ENCODE measurements at regions not wholly inside any gene's neighbourhood (a gene's known extent, or its start where the extent isn't known, plus 50 kb on each side); places are given as distances from the start of the nearest gene placed in this dataset.
"Not testable (repeated sequence)": the region's sequence is repeated elsewhere in the genome, so short reads cannot be mapped to it uniquely, and the experiment has no call there.

DNA sequence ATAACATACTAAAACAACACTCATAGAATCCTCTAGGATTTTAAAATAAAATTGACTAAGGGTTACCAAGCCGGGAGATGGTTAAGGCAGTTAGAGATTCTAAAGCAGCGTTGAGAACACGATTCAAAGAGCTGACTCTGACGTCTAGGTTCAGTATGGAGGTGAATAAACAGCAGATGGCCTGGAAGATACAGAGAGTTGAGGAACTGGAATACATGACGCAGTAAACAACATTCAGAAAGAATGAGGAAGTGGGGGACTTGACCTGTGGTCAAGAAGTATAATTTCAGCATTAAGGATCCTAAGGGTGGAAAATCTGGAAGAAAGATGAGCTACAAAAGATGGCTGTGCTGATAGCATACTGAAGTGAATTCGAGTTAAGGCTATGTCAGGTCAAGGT, 172.5 kb upstream of the NBPF9 start:
- not testable (repeated sequence) for H3K27ac ChIP-seq (ENCODE audit: insufficient read depth, low read length, poor library complexity, severe bottlenecking)

DNA sequence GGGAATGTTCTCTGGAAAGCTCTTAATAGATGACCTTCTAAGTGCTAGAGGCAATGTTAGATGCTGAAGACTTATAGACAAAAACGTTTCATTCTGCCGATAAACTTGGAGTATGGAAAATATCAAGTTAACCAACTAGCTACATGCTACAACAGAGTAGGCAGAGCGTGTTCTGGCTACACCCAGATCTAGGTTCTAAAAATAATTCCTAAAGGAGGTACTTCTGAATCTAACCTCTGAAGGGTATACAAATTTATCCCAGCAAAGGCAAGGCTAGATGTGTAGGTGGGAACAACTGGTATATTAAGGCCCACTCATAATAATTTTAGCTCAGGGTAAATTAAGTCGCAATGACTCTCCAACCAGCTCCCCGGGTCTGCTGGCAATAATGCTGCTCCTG, 173.1 kb upstream of the NBPF9 start:
- not testable (repeated sequence) for H3K4me1 ChIP-seq (ENCODE audit: control insufficient read depth, insufficient read depth, low read length, poor library complexity, severe bottlenecking); DNase-seq; ATAC-seq (ENCODE audit: low read depth in 2 of 2); H3K9me3 ChIP-seq (ENCODE audit: control insufficient read depth in 2 of 2, low read length in 2 of 2); H3K4me1 Mint-ChIP-seq; H3K36me3 Mint-ChIP-seq; H3K36me3 ChIP-seq (ENCODE audit: control insufficient read depth, insufficient read depth, low read length); H3K4me3 ChIP-seq (ENCODE audit: low read depth, low read length); H3K27ac Mint-ChIP-seq; H3K4me3 Mint-ChIP-seq; H3K27ac ChIP-seq (ENCODE audit: insufficient read depth, low read length, poor library complexity, severe bottlenecking); H3K27me3 Mint-ChIP-seq; H3K9me3 Mint-ChIP-seq; H3K27me3 ChIP-seq (ENCODE audit: control insufficient read depth, insufficient read depth, low read length)

More for the DNA sequence above, 172.5 kb upstream of the NBPF9 start:
- not testable (repeated sequence) for H3K36me3 ChIP-seq (ENCODE audit: control insufficient read depth, insufficient read depth, low read length); H3K9me3 ChIP-seq (ENCODE audit: control insufficient read depth in 2 of 2, low read length in 2 of 2); H3K27ac Mint-ChIP-seq; DNase-seq; H3K36me3 Mint-ChIP-seq; H3K27me3 Mint-ChIP-seq; ATAC-seq (ENCODE audit: low read depth in 2 of 2); H3K4me1 Mint-ChIP-seq; H3K4me1 ChIP-seq (ENCODE audit: control insufficient read depth, insufficient read depth, low read length, poor library complexity, severe bottlenecking); H3K27me3 ChIP-seq (ENCODE audit: control insufficient read depth, insufficient read depth, low read length); H3K4me3 ChIP-seq (ENCODE audit: low read depth, low read length); H3K9me3 Mint-ChIP-seq; H3K4me3 Mint-ChIP-seq

DNA sequence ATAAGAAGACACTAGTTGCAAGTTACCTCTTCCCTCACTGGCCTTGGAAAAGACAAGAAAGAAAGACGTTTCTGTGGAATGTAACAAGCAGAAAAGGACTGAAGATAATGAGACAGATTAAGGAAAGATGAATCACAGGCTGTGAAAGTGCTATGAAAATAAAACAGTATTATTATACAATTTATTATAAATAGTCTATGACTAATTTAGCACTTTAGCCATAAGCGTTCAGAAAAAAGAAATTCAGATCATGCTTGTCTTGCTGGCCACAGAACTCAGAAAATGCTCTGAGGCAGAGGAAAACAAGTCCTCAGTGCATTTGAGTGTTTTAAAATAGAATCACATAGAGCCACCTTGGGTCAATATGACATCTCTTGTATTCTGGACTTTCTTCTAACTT, 174.8 kb upstream of the NBPF9 start:
- H3K4me1 Mint-ChIP-seq; H3K9me3 ChIP-seq (ENCODE audit: control insufficient read depth in 2 of 2, low read length in 2 of 2); H3K27me3 Mint-ChIP-seq; H3K36me3 ChIP-seq (ENCODE audit: control insufficient read depth, insufficient read depth, low read length); H3K36me3 Mint-ChIP-seq; H3K4me3 ChIP-seq (ENCODE audit: low read depth, low read length); DNase-seq; H3K27me3 ChIP-seq (ENCODE audit: control insufficient read depth, insufficient read depth, low read length); ATAC-seq (ENCODE audit: low read depth in 2 of 2); H3K4me3 Mint-ChIP-seq; H3K4me1 ChIP-seq (ENCODE audit: control insufficient read depth, insufficient read depth, low read length, poor library complexity, severe bottlenecking); H3K27ac ChIP-seq (ENCODE audit: insufficient read depth, low read length, poor library complexity, severe bottlenecking); H3K9me3 Mint-ChIP-seq; H3K27ac Mint-ChIP-seq: not testable (repeated sequence)

DNA sequence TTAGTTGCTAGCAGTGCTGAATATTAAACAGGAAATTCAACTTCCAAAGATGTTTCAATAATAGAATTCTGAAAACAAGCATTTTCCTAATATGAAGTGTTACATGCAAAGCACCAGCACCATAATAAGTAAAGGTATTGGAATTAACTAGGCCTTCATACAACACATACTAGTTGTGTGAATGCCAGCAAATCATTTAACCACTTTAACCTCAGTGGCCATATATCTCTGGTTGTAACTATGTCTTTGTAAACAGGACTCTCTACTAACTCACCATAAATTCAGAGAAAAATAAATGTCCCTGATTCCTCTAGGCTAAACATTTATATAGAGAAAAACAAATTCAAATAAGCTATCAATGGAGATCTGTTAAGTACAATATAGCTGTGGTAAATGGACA, 175.7 kb upstream of the NBPF9 start:
- H3K4me3 Mint-ChIP-seq, H3K4me1 Mint-ChIP-seq: not testable (repeated sequence)

DNA sequence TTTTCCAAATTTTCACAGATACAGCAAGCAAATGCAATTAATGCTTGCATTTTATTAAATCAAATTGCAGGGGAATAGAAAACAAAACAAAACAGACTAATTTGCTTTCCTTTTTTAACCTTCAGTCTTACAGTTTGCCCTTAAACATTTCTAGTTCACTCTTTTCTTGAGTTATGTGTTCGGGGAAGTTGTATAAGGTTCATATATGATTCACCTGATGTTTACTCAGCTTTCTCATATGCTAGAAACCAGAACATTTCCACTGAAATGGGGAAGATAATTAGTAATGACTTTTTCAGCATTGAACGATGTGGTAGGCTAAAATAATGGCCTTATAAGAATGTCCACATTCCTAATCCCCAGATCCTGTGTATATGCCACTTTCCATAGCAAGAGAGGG, 176.2 kb upstream of the NBPF9 start:
- not testable (repeated sequence) for H3K9me3 ChIP-seq (ENCODE audit: control insufficient read depth in 2 of 2, low read length in 2 of 2); H3K4me1 ChIP-seq (ENCODE audit: control insufficient read depth, insufficient read depth, low read length, poor library complexity, severe bottlenecking); DNase-seq; H3K4me3 Mint-ChIP-seq; H3K4me1 Mint-ChIP-seq; H3K27ac ChIP-seq (ENCODE audit: insufficient read depth, low read length, poor library complexity, severe bottlenecking); H3K36me3 ChIP-seq (ENCODE audit: control insufficient read depth, insufficient read depth, low read length); H3K36me3 Mint-ChIP-seq; H3K27me3 ChIP-seq (ENCODE audit: control insufficient read depth, insufficient read depth, low read length); H3K4me3 ChIP-seq (ENCODE audit: low read depth, low read length); H3K9me3 Mint-ChIP-seq; H3K27ac Mint-ChIP-seq; ATAC-seq (ENCODE audit: low read depth in 2 of 2); H3K27me3 Mint-ChIP-seq

More for the DNA sequence above, 175.7 kb upstream of the NBPF9 start:
- H3K36me3 Mint-ChIP-seq; H3K27me3 ChIP-seq (ENCODE audit: control insufficient read depth, insufficient read depth, low read length); H3K9me3 Mint-ChIP-seq; H3K9me3 ChIP-seq (ENCODE audit: control insufficient read depth in 2 of 2, low read length in 2 of 2); H3K27ac ChIP-seq (ENCODE audit: insufficient read depth, low read length, poor library complexity, severe bottlenecking); H3K4me3 ChIP-seq (ENCODE audit: low read depth, low read length); H3K4me1 ChIP-seq (ENCODE audit: control insufficient read depth, insufficient read depth, low read length, poor library complexity, severe bottlenecking); H3K27ac Mint-ChIP-seq; H3K36me3 ChIP-seq (ENCODE audit: control insufficient read depth, insufficient read depth, low read length); DNase-seq; ATAC-seq (ENCODE audit: low read depth in 2 of 2); H3K27me3 Mint-ChIP-seq: not testable (repeated sequence)

DNA sequence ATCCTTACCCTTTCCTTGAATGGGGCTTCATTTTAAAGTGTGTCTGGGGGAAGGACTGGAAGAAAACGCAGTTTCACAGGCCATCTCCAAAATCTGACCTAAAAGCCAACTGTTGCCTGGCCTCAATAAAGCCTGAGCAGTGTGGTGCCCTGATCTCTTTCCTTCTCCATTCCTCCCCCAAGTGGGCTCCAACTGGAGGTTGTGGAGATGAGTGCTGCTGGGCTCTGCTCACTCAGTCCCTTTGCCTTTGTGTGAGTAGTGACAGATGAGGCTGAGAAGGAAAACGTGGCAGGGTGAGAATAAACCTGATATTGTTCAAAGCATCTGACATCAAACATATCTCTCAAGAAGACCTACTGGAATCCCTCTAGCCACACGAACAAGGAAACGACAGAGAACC, 181.4 kb upstream of the NBPF9 start:
- ATAC-seq (ENCODE audit: low read depth in 2 of 2); H3K9me3 ChIP-seq (ENCODE audit: control insufficient read depth in 2 of 2, low read length in 2 of 2); H3K36me3 ChIP-seq (ENCODE audit: control insufficient read depth, insufficient read depth, low read length); H3K36me3 Mint-ChIP-seq; H3K27me3 Mint-ChIP-seq; H3K27me3 ChIP-seq (ENCODE audit: control insufficient read depth, insufficient read depth, low read length); DNase-seq; H3K4me1 ChIP-seq (ENCODE audit: control insufficient read depth, insufficient read depth, low read length, poor library complexity, severe bottlenecking); H3K4me3 Mint-ChIP-seq; H3K4me3 ChIP-seq (ENCODE audit: low read depth, low read length); H3K4me1 Mint-ChIP-seq; H3K9me3 Mint-ChIP-seq; H3K27ac ChIP-seq (ENCODE audit: insufficient read depth, low read length, poor library complexity, severe bottlenecking); H3K27ac Mint-ChIP-seq: not testable (repeated sequence)

DNA sequence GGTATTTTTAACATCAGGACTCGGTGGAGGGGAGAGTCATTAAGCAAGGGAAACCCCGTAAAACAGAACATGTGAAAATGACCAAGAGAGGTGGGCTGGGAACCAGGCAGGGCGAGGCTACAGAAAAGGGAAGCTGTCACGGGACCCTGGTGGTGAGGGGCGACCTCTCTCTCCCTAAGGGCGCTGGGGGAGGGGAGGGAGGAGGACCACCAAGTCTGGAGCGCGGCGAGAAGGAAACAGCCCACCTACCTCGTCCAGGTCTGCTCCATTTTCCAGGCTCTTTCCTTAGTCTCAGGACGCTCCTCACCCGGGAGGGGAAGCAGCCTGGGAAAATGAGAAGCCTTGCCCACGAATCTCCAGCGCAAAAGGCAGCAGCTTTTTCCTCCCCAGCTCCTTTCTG, 181.9 kb upstream of the NBPF9 start:
- H3K4me1 ChIP-seq (ENCODE audit: control insufficient read depth, insufficient read depth, low read length, poor library complexity, severe bottlenecking); H3K36me3 ChIP-seq (ENCODE audit: control insufficient read depth, insufficient read depth, low read length); H3K9me3 ChIP-seq (ENCODE audit: control insufficient read depth in 2 of 2, low read length in 2 of 2); H3K36me3 Mint-ChIP-seq; H3K4me3 ChIP-seq (ENCODE audit: low read depth, low read length); H3K27ac Mint-ChIP-seq; H3K9me3 Mint-ChIP-seq; H3K4me3 Mint-ChIP-seq; H3K27me3 Mint-ChIP-seq; H3K27ac ChIP-seq (ENCODE audit: insufficient read depth, low read length, poor library complexity, severe bottlenecking); ATAC-seq (ENCODE audit: low read depth in 2 of 2); DNase-seq; H3K27me3 ChIP-seq (ENCODE audit: control insufficient read depth, insufficient read depth, low read length); H3K4me1 Mint-ChIP-seq: not testable (repeated sequence)

DNA sequence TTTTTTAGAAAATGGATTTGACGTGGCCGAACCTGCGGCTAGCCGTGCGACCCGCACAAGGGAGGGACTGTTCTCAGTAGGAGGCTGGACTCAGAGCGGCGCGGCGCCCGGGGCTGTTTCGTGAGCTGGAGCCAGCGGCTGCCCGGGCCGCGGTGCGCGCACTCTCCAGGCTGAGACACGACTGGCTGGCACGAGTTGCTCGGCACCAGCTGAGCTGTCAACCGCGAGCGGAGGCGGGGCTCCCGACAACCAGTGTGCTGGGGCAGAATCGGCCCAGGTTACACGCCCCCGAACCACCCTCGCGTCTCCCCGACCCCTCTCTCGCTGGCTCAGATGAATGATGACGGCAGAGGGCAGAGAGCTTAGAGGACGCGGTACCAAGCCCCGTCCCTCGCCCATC, 182.3 kb upstream of the NBPF9 start:
- not testable (repeated sequence) for H3K27ac Mint-ChIP-seq, H3K27me3 Mint-ChIP-seq

More for the DNA sequence above, 182.3 kb upstream of the NBPF9 start:
- peak in 1 of 3 donors; percentile 2 for DNase-seq
- not testable (repeated sequence) for H3K27me3 ChIP-seq (ENCODE audit: control insufficient read depth, insufficient read depth, low read length); H3K36me3 ChIP-seq (ENCODE audit: control insufficient read depth, insufficient read depth, low read length); H3K4me1 ChIP-seq (ENCODE audit: control insufficient read depth, insufficient read depth, low read length, poor library complexity, severe bottlenecking); H3K27ac ChIP-seq (ENCODE audit: insufficient read depth, low read length, poor library complexity, severe bottlenecking); H3K4me3 ChIP-seq (ENCODE audit: low read depth, low read length); H3K9me3 ChIP-seq (ENCODE audit: control insufficient read depth in 2 of 2, low read length in 2 of 2); H3K4me1 Mint-ChIP-seq; H3K36me3 Mint-ChIP-seq; H3K9me3 Mint-ChIP-seq
- peak; percentile 85 to 96 for ATAC-seq (ENCODE audit: low read depth in 2 of 2)
- H3K4me3 Mint-ChIP-seq = peak overlapping the region in 2 of 4 donors; percentile 77 to 86
